ENCODE measurements at regions not wholly inside any gene's neighbourhood (a gene's known extent, or its start where the extent isn't known, plus 50 kb on each side); places are given as distances from the start of the nearest gene placed in this dataset.

DNA sequence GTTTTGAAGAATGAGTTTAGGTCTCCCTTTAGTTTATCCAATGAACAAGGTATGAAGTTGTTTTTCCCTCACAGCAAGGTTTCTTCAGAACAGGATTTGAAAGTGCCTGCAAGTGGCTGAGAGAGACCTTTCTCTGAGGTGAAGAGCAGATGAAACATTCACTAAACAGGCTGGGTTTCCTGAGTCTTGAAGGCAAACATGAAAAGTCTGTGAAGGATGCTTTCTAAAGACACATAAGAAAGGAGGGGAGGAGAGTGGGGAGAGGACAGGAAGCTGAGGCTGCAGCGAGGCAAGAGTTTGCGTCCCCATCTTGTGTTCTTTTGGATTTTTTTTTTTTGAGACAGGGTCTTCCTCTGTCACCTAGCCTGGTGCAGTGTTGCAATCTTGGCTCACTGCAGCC, 95.7 kb upstream of the SIM2 start:
- Histone ChIP-seq H3K36me3 (ENCODE audit: insufficient read depth, low read length) (no peaks in the 10 kb centered on the region), H3K27me3 (ENCODE audit: insufficient read depth, low read length) (peaks cover 2% of the 10 kb centered on the region; the same call in 1 of the 2 replicates), H3K4me1 (ENCODE audit: insufficient read depth, low read length) (peaks cover 4% of the 10 kb centered on the region; the same call in 1 of the 2 replicates), H3K9ac (ENCODE audit: low read depth, low read length) (no peak overlapping the region), H3K9me3 (ENCODE audit: insufficient read depth, low read depth, low read length) (no peaks in the 10 kb centered on the region), H3K4me3 (ENCODE audit: low read length) (no peak overlapping the region), H3K27ac (ENCODE audit: low read depth, low read length) (no peak overlapping the region)
- WGBS, result 86% methylated on average over 2 of the region's 2 CpGs

DNA sequence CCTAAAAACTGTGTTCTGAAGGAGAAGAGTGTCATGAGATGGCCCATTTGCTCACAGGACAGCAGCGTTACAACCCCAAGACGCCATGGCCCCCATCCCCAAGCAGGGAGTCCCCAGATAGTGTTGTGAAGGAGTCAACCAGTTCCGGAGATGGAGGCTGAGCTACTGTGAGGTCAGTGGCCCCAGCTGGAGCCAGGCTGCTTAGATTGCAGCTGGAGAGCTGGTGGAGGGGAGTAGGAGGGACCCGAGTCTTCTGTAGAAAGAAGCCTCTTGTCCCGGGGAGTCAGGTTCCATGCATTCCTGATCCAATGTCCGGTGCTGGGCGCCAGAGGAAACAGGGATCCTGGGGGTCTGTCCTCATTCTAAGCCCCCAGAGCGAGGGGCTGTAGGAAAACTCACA, 93.5 kb upstream of the SIM2 start:
- 91% methylated on average over 8 of the region's 8 CpGs for WGBS
- H3K9ac ChIP-seq (ENCODE audit: low read depth, low read length), result no peak overlapping the region
- H3K36me3 ChIP-seq (ENCODE audit: insufficient read depth, low read length), result no peaks in the 10 kb centered on the region
- no peak overlapping the region for H3K27ac ChIP-seq (ENCODE audit: low read depth, low read length)
- peaks cover 14% of the 10 kb centered on the region; the same call in 1 of the 2 replicates for H3K9me3 ChIP-seq (ENCODE audit: insufficient read depth, low read depth, low read length)
- no peak overlapping the region for H3K4me3 ChIP-seq (ENCODE audit: low read length)
- H3K27me3 ChIP-seq (ENCODE audit: insufficient read depth, low read length), result peaks cover 2% of the 10 kb centered on the region; the same call in 1 of the 2 replicates
- H3K4me1 ChIP-seq (ENCODE audit: insufficient read depth, low read length), result peaks cover 7% of the 10 kb centered on the region; the same call in 1 of the 2 replicates

DNA sequence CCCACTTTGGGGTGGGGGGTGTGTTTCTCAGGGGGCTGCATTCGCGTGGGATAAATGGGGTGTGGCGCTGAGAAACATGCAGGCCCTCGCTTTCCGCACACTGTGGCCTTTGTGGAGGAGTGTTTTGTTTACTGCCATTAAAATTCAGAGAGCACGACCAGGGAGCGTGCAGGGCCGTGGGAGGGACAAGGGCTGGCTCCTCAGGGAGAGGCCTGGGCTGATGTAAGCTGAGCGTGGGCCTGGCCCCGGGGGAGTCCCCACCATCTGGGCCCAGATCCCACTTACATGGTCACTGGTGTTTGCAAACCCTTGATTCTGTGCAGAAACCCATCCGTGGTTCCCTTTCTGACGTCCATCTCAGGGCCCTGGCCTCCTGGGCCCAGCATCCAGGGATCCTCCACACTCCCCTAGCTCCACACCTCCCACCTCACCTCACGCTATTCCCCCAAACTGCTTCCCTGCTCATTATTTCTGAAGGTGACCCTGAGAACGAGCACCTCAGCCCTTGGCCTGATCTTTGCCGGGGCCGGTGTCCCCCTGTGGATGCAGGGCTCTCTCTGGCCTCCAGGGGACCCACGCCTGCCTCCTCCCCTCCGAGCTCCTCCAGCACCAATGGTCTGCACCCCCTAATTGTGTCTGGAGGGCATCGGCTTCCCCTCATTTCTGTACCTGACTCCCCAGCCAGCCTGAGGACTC, 92.5 kb upstream of the SIM2 start:
- H3K36me3 ChIP-seq (ENCODE audit: insufficient read depth, low read length), result no peaks in the 10 kb centered on the region
- H3K4me3 ChIP-seq (ENCODE audit: low read length), result no peak overlapping the region
- H3K9ac ChIP-seq (ENCODE audit: low read depth, low read length), result no peak overlapping the region
- H3K4me1 ChIP-seq (ENCODE audit: insufficient read depth, low read length), result peaks cover 4% of the 10 kb centered on the region; the same call in 1 of the 2 replicates
- 81% methylated on average over 19 of the region's 19 CpGs for WGBS
- peaks cover 14% of the 10 kb centered on the region; the same call in 1 of the 2 replicates for H3K9me3 ChIP-seq (ENCODE audit: insufficient read depth, low read depth, low read length)
- H3K27me3 ChIP-seq (ENCODE audit: insufficient read depth, low read length), result peaks cover 2% of the 10 kb centered on the region; the same call in 1 of the 2 replicates
- H3K27ac ChIP-seq (ENCODE audit: low read depth, low read length), result no peak overlapping the region

DNA sequence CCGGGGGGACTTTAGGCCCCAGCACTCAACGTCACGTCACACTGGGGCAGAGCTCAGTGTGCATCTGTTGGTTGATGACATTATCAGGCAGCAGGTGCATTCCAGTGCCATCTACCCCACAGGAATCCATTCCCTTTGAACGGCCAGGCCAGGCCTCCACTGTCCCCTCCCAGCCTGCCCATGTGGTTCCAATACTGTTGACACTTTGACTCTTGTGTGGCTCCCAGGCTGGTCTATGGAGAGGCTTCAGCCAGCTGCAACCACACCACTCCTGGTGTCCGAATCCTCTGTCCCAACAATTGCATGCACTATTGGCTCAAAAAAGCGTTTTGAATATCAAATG, 92.0 kb upstream of the SIM2 start:
- Histone ChIP-seq H3K36me3 (ENCODE audit: insufficient read depth, low read length) (no peaks in the 10 kb centered on the region), H3K9ac (ENCODE audit: low read depth, low read length) (no peak overlapping the region), H3K4me1 (ENCODE audit: insufficient read depth, low read length) (0 out of 2 replicates have a peak, but pooled peaks cover 3% of the 10 kb centered on the region), H3K27me3 (ENCODE audit: insufficient read depth, low read length) (peaks cover 2% of the 10 kb centered on the region; the same call in 1 of the 2 replicates), H3K27ac (ENCODE audit: low read depth, low read length) (no peak overlapping the region), H3K4me3 (ENCODE audit: low read length) (no peak overlapping the region), H3K9me3 (ENCODE audit: insufficient read depth, low read depth, low read length) (peaks cover 14% of the 10 kb centered on the region; the same call in 1 of the 2 replicates)
- 92% methylated on average over 6 of the region's 6 CpGs for WGBS

DNA sequence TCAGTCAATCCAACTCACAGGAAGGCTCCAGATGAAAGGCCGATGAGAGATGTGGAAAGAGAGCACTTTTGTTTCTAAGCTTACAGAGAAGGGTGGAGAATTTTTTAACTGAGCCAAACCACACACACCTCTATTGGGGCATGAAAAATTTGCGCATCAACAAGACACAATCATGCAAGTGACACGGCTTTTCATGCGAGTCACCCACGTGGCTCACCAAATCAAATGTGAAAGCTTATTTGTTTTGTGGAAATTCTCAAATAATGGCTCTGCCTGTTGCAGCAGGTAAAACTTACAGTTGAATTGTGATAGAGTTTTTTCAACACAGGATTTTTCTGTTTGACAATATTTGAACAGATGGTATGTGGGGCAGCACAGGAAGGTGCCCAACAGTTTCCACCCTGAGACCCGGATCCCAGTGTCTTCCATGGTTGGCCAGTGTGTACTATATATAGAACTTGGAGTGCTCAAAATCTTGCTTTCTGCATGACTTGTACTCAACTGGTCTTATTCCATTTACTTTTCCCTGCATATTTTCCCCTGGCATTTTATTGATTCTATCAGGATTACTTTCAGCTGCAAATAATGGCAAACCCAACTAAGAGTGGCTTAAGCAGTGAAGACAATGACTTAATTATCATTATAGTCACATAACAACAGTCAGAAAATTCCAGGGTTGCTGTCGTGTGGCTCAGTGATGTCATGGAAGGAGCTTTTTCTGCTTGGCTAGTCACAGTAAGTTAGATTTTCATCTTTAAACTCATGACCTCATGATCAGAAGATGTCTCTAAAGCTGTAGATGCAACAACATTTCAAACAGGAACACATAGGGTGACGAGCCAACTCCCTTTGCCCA, 90.6 kb upstream of the SIM2 start:
- Histone ChIP-seq H3K27ac (ENCODE audit: low read depth, low read length) (no peak overlapping the region), H3K27me3 (ENCODE audit: insufficient read depth, low read length) (no peaks in the 10 kb centered on the region), H3K9ac (ENCODE audit: low read depth, low read length) (no peak overlapping the region), H3K9me3 (ENCODE audit: insufficient read depth, low read depth, low read length) (peaks cover 14% of the 10 kb centered on the region; the same call in 1 of the 2 replicates), H3K4me1 (ENCODE audit: insufficient read depth, low read length) (0 out of 2 replicates have a peak, but pooled peaks cover 3% of the 10 kb centered on the region), H3K36me3 (ENCODE audit: insufficient read depth, low read length) (no peaks in the 10 kb centered on the region), H3K4me3 (ENCODE audit: low read length) (no peak overlapping the region)
- WGBS, result 89% methylated on average over 6 of the region's 8 CpGs

DNA sequence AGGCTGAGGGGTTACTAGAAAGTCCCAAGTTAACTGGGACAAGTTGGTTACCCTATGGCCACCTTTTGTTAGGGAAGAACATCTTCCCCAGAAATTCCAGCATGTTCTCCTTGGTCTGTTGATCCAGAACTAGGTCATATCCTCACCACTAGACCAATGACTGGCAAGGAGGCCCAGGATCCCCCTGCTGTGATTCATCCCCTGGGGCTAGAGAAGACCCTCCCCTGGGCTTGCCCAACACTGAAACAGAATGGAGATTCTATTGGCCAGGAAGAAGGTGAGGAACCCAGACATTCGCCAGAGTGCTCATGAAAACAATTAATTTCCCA, 90.1 kb upstream of the SIM2 start:
- H3K4me3 ChIP-seq (ENCODE audit: low read length), result no peak overlapping the region
- H3K9ac ChIP-seq (ENCODE audit: low read depth, low read length), result no peak overlapping the region
- H3K9me3 ChIP-seq (ENCODE audit: insufficient read depth, low read depth, low read length), result peaks cover 14% of the 10 kb centered on the region; the same call in 1 of the 2 replicates
- H3K27ac ChIP-seq (ENCODE audit: low read depth, low read length), result no peak overlapping the region
- no peaks in the 10 kb centered on the region for H3K36me3 ChIP-seq (ENCODE audit: insufficient read depth, low read length)
- H3K4me1 ChIP-seq (ENCODE audit: insufficient read depth, low read length), result 0 out of 2 replicates have a peak, but pooled peaks cover 3% of the 10 kb centered on the region
- H3K27me3 ChIP-seq (ENCODE audit: insufficient read depth, low read length), result no peaks in the 10 kb centered on the region
- WGBS, result 83% methylated on average over 1 of the region's 1 CpG

DNA sequence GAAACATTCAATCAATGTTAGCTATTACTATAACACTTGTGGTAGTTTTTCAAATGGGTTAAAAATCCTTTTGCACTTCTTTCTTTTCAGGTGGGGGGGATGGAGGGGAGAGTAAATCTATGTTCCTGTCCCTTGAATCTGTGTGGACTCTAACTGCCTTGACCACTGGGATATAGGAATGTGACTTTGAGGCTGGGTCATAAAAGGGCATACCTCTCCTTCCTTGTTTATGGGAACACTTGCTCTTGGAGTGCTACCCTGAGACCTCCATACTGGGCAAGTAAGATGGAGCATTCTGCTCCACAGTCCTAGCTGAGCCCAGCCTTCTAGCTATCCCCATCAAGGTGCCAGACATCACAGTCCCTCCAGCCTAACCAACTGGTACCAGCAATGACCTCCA, 89.3 kb upstream of the SIM2 start:
- Histone ChIP-seq H3K4me3 (ENCODE audit: low read length) (no peak overlapping the region), H3K4me1 (ENCODE audit: insufficient read depth, low read length) (0 out of 2 replicates have a peak, but pooled peaks cover 3% of the 10 kb centered on the region), H3K9me3 (ENCODE audit: insufficient read depth, low read depth, low read length) (peaks cover 15% of the 10 kb centered on the region; the same call in 1 of the 2 replicates), H3K36me3 (ENCODE audit: insufficient read depth, low read length) (no peaks in the 10 kb centered on the region), H3K27ac (ENCODE audit: low read depth, low read length) (no peak overlapping the region), H3K9ac (ENCODE audit: low read depth, low read length) (no peak overlapping the region), H3K27me3 (ENCODE audit: insufficient read depth, low read length) (no peaks in the 10 kb centered on the region)

DNA sequence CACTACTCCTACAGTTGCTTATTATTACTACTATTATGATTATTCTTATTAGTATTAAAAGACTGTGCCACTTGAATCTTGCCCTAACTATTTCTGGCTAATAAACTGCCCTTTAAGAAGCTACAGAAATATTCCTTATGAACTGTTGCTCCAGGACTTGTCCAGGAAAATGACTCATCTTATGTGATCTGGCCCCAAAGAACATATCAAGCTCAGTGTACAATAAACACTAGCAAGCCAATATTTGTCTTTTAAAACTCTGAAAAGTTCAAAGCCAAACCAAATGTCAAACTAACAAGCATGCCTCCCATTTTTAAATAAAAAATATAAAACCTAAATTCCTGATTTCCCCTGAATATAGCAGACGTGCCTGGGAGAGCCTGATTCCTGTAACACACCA, 88.7 kb upstream of the SIM2 start:
- Histone ChIP-seq H3K4me1 (ENCODE audit: insufficient read depth, low read length) (0 out of 2 replicates have a peak, but pooled peaks cover 3% of the 10 kb centered on the region), H3K27me3 (ENCODE audit: insufficient read depth, low read length) (no peaks in the 10 kb centered on the region)
- WGBS, result 90% methylated on average over 1 of the region's 1 CpG

DNA sequence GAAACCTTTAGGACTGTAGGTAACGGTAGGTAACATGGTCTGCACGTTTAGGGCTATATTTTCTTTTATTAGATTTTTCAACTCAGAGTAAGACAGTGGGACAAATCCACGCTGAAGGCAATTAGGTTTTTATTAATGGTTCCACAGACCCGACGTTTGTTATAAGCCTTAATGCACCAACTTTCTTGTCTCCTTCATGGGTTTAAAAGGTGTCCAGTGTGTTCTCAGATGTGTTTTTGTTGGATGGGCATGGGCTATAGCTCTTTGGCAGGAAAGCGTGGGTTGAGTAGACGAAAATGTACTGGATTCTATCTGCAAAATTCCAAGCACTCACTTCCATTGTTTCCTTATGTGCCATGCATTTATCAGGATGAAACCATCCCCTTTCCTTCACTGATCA, 88.0 kb upstream of the SIM2 start:
- H3K9me3 ChIP-seq (ENCODE audit: insufficient read depth, low read depth, low read length), result peaks cover 20% of the 10 kb centered on the region
- H3K27me3 ChIP-seq (ENCODE audit: insufficient read depth, low read length), result no peaks in the 10 kb centered on the region
- H3K27ac ChIP-seq (ENCODE audit: low read depth, low read length), result no peak overlapping the region
- 0 out of 2 replicates have a peak, but pooled peaks cover 3% of the 10 kb centered on the region for H3K4me1 ChIP-seq (ENCODE audit: insufficient read depth, low read length)
- no peak overlapping the region for H3K9ac ChIP-seq (ENCODE audit: low read depth, low read length)
- no peak overlapping the region for H3K4me3 ChIP-seq (ENCODE audit: low read length)
- WGBS, result 91% methylated on average over 7 of the region's 7 CpGs
- H3K36me3 ChIP-seq (ENCODE audit: insufficient read depth, low read length), result no peaks in the 10 kb centered on the region

More for the DNA sequence above, 88.7 kb upstream of the SIM2 start:
- no peaks in the 10 kb centered on the region for H3K36me3 ChIP-seq (ENCODE audit: insufficient read depth, low read length)
- H3K9me3 ChIP-seq (ENCODE audit: insufficient read depth, low read depth, low read length), result peaks cover 15% of the 10 kb centered on the region; the same call in 1 of the 2 replicates
- no peak overlapping the region for H3K27ac ChIP-seq (ENCODE audit: low read depth, low read length)
- no peak overlapping the region for H3K9ac ChIP-seq (ENCODE audit: low read depth, low read length)
- no peak overlapping the region for H3K4me3 ChIP-seq (ENCODE audit: low read length)

DNA sequence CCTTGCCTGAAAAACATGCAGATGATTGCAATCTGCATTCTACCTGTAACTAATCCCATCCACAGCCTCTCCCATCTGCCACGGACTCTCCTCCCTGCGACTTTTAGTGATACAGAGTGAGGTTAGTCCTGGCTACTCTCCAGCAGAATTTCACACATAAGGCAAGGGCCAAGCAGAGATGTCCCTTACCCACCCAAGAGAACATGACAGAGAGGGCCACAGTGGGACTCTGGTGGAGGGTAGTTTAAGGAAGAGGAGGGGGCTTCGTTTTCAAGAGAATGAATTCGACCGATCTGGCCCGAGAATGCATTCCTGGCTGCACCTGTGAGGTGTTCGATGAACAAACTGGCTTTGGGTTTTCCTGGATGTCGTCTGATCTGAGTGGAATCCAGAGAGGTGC, 87.5 kb upstream of the SIM2 start:
- Histone ChIP-seq H3K9me3 (ENCODE audit: insufficient read depth, low read depth, low read length) (peaks cover 24% of the 10 kb centered on the region), H3K36me3 (ENCODE audit: insufficient read depth, low read length) (no peaks in the 10 kb centered on the region), H3K27me3 (ENCODE audit: insufficient read depth, low read length) (no peaks in the 10 kb centered on the region), H3K9ac (ENCODE audit: low read depth, low read length) (no peak overlapping the region), H3K4me1 (ENCODE audit: insufficient read depth, low read length) (0 out of 2 replicates have a peak, but pooled peaks cover 3% of the 10 kb centered on the region), H3K27ac (ENCODE audit: low read depth, low read length) (no peak overlapping the region), H3K4me3 (ENCODE audit: low read length) (no peak overlapping the region)
- WGBS, result 89% methylated on average over 8 of the region's 8 CpGs

DNA sequence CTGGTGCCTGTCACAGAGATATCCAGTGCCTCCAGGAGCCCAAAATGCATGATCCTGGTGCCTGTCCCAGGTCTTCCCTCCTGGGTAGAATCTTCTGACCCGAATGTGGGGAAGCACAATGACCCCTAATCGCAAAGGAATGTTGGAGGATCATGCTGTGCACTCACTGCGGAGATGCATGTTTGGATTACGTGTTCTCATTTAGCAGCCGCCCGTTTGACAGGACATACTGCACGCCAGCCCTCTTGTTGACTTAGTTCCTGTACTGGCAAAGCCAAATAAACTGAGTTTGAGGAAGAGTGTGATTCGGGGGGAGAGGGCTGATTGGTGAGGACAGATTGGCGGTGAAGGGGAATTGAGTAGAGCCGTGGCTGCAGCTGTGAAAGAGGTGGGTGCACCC, 85.9 kb upstream of the SIM2 start:
- H3K9me3 ChIP-seq (ENCODE audit: insufficient read depth, low read depth, low read length), result peaks cover 29% of the 10 kb centered on the region
- no peaks in the 10 kb centered on the region for H3K36me3 ChIP-seq (ENCODE audit: insufficient read depth, low read length)
- H3K27me3 ChIP-seq (ENCODE audit: insufficient read depth, low read length), result no peaks in the 10 kb centered on the region
- 90% methylated on average over 10 of the region's 10 CpGs for WGBS
- 0 out of 2 replicates have a peak, but pooled peaks cover 3% of the 10 kb centered on the region for H3K4me1 ChIP-seq (ENCODE audit: insufficient read depth, low read length)
- H3K27ac ChIP-seq (ENCODE audit: low read depth, low read length), result no peak overlapping the region
- H3K9ac ChIP-seq (ENCODE audit: low read depth, low read length), result no peak overlapping the region
- H3K4me3 ChIP-seq (ENCODE audit: low read length), result no peak overlapping the region

Data from HUES64 (cell line).